ENCODE measurements at regions not wholly inside any gene's neighbourhood (a gene's known extent, or its start where the extent isn't known, plus 50 kb on each side); places are given as distances from the start of the nearest gene placed in this dataset.
A peak's percentile ranks its signal among the peaks of the same experiment; 100 is the strongest.

GRCh38 chr5:30104872-30105596 lies 1088.5 kb upstream of the CDH6 start:
- Mint-ChIP-seq H3K4me3 (no peak overlapping the region), H3K9me3 (no peaks in the 10 kb centered on the region), H3K27me3 (ENCODE audit: insufficient read depth, low read depth, poor library complexity) (peaks cover 2% of the 10 kb centered on the region), H3K4me1 (peaks cover 8% of the 10 kb centered on the region), H3K36me3 (ENCODE audit: low read depth) (no peaks in the 10 kb centered on the region; the same call in 2 of the 3 replicates), H3K27ac (no peak overlapping the region)
- ATAC-seq (no peak), DNase-seq (ENCODE audit: low spot score) (no peak)
- Histone ChIP-seq H3K9me2 (ENCODE audit: insufficient read depth) (no peaks in the 10 kb centered on the region), H4K20me1 (replicated peaks; ENCODE audit: insufficient read depth) (no peaks in the 10 kb centered on the region), H3K27me3 (ENCODE audit: insufficient read depth) (no peaks in the 10 kb centered on the region), H3K4me1 (ENCODE audit: insufficient read depth) (peaks cover 7% of the 10 kb centered on the region), H3K27ac (ENCODE audit: low read depth) (no peak overlapping the region), H3K36me3 (ENCODE audit: insufficient read depth) (no peaks in the 10 kb centered on the region), H3K4me3 (no peak overlapping the region), H3K79me2 (replicated peaks; ENCODE audit: insufficient read depth) (no peaks in the 10 kb centered on the region), H3F3A (replicated peaks; ENCODE audit: low read depth) (no peaks in the 10 kb centered on the region), H2AFZ (peak overlapping the region; percentile 28; the same call in 1 of the 2 replicates), H3K4me2 (no peak overlapping the region)
- TF ChIP-seq REST (IDR thresholded peaks at IDR 0.05; ENCODE audit: unreplicated experiment) (no peak), STAT1 (IDR thresholded peaks at IDR 0.05; ENCODE audit: unreplicated experiment) (no peak), EZH2 (IDR thresholded peaks at IDR 0.05; ENCODE audit: low read depth, unreplicated experiment) (no peak), EZH2phosphoT487 (IDR thresholded peaks at IDR 0.05; ENCODE audit: unreplicated experiment) (no peak), ETS1 (IDR thresholded peaks at IDR 0.05) (no peak), ZNF331 (CRISPR knock-in tag; IDR thresholded peaks at IDR 0.05; ENCODE audit: low read depth) (no peak), ZNF462 (CRISPR knock-in tag; IDR thresholded peaks at IDR 0.05) (no peak), ZNF114 (CRISPR knock-in tag; IDR thresholded peaks at IDR 0.05) (no peak), CREB1 (CRISPR knock-in tag; IDR thresholded peaks at IDR 0.05; ENCODE audit: low read depth) (no peak)

Data from GM23338 (cell line).